GM23248 (cell line): ENCODE measurements at regions not wholly inside any gene's neighbourhood (a gene's known extent, or its start where the extent isn't known, plus 50 kb on each side); places are given as distances from the start of the nearest gene placed in this dataset.

Experiments
- DNase-seq: peaks from one replicate; pipeline ENCODE4 v3.0.0-alpha.2; 2015
- H2AFZ ChIP-seq: fragments of 200-600 bp; sonication (generic); 2 replicates; pipeline ENCODE4 v1.6.1; 2016; ENCODE audit warnings: antibody characterized with exemption
- H3F3A ChIP-seq: fragments of 200-600 bp; sonication (generic); 2 replicates; pipeline ENCODE4 v1.6.1; 2016; ENCODE audit warnings: mild to moderate bottlenecking, antibody characterized with exemption, mixed run types; ENCODE audit not compliant: insufficient read depth
- H3K27ac ChIP-seq: fragments of 200-600 bp; sonication (generic); 2 replicates; pipeline ENCODE4 v1.5.1; 2016; ENCODE audit warnings: mild to moderate bottlenecking
- H3K27me3 ChIP-seq: fragments of 200-600 bp; sonication (generic); replicated peaks from 2 replicates; pipeline ENCODE4 v1.6.1; 2016; ENCODE audit warnings: mild to moderate bottlenecking; ENCODE audit not compliant: insufficient read depth
- H3K36me3 ChIP-seq: fragments of 200-600 bp; sonication (generic); 2 replicates; pipeline ENCODE4 v1.6.1; 2016; ENCODE audit warnings: low read depth, mild to moderate bottlenecking
- H3K4me1 ChIP-seq: fragments of 200-600 bp; sonication (generic); 2 replicates; pipeline ENCODE4 v1.6.1; 2016; ENCODE audit warnings: mild to moderate bottlenecking; ENCODE audit not compliant: insufficient read depth
- H3K4me2 ChIP-seq: fragments of 200-600 bp; sonication (generic); one replicate; pipeline ENCODE4 v1.6.1; 2016; ENCODE audit warnings: mild to moderate bottlenecking; ENCODE audit not compliant: unreplicated experiment
- H3K4me3 ChIP-seq: fragments of 200-600 bp; sonication (generic); 2 replicates; pipeline ENCODE4 v1.5.1; 2016; ENCODE audit warnings: mild to moderate bottlenecking
- H3K79me2 ChIP-seq: fragments of 200-600 bp; sonication (generic); 2 replicates; pipeline ENCODE4 v1.6.1; 2016; ENCODE audit warnings: mild to moderate bottlenecking; ENCODE audit not compliant: insufficient read depth
- H3K9ac ChIP-seq: fragments of 200-600 bp; sonication (generic); 2 replicates; pipeline ENCODE4 v1.6.1; 2016; ENCODE audit warnings: mild to moderate bottlenecking
- H3K9me2 ChIP-seq: fragments of 200-600 bp; sonication (generic); 2 replicates; pipeline ENCODE4 v1.6.1; 2016; ENCODE audit warnings: mixed run types, mild to moderate bottlenecking, moderate library complexity; ENCODE audit not compliant: insufficient read depth
- H3K9me3 ChIP-seq: fragments of 200-600 bp; sonication (generic); one replicate; pipeline ENCODE4 v1.6.1; 2017; ENCODE audit warnings: low read depth
- H4K20me1 ChIP-seq: fragments of 200-600 bp; sonication (generic); 2 replicates; pipeline ENCODE4 v1.6.0; 2016; ENCODE audit not compliant: insufficient read depth
- EZH2 ChIP-seq: fragments of 200-600 bp; sonication (generic); IDR thresholded peaks from 2 replicates; pipeline ENCODE4 v1.6.1; 2018; ENCODE audit warnings: antibody characterized with exemption, mild to moderate bottlenecking; ENCODE audit not compliant: insufficient read depth, poor library complexity, severe bottlenecking
- EZH2phosphoT487 ChIP-seq: fragments of 200-600 bp; sonication (generic); IDR thresholded peaks from 2 replicates; pipeline ENCODE4 v1.6.1; 2018; ENCODE audit warnings: antibody characterized with exemption, moderate library complexity, mild to moderate bottlenecking, low read depth; ENCODE audit not compliant: insufficient read depth
- WGBS, 2 experiments: methylation state at CpG; one replicate each; pipeline ENCODE4 v1.1.6; 2015 to 2017; ENCODE audit warnings: low lambda C conversion rate in 2 of 2, low coverage in 1 of 2; ENCODE audit errors: missing lambda C conversion rate in 2 of 2; 5-methylcytosine and 5-hydroxymethylcytosine counted together
- in situ Hi-C: fragments of 300-500 bp; cut with MboI; formaldehyde crosslinking; loops from 2 replicates; pipeline ENCODE4 v1.15.0; 2020

DNA sequence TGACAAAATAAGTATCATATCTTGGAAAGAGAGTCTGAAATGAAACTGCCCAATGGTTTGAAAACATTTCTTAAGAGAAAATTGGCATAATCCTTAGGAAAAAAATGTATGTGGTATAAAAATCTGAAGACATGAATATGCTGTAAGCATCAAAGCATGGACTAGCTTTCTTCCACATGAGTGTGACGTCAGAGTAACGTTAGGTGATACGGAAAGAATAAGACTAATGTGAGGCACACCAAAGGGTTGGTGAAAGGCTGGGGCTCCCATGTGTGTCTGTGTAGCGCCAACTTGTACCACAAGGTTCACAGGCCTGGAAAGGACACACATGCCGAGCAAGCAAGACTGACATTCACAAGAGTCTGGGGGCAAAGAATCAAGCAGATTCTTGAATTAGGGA, 238.1 kb upstream of the GLI3 start:
- Histone ChIP-seq H3K9me2 (peaks cover 4% of the 10 kb centered on the region; the same call in 1 of the 2 replicates), H3K4me1 (no peaks in the 10 kb centered on the region), H3K9ac (no peak overlapping the region), H3K27me3 (peaks cover 22% of the 10 kb centered on the region), H4K20me1 (no peaks in the 10 kb centered on the region), H3K4me2 (no peak overlapping the region), H3K79me2 (no peaks in the 10 kb centered on the region), H3K9me3 (no peaks in the 10 kb centered on the region), H3K4me3 (no peak overlapping the region), H3F3A (0 out of 2 replicates have a peak, but pooled peaks cover 3% of the 10 kb centered on the region), H3K36me3 (no peaks in the 10 kb centered on the region), H3K27ac (no peak overlapping the region), H2AFZ (no peak overlapping the region)
- in situ Hi-C loops = no loop called here
- DNase-seq = no peak
- no peak for TF ChIP-seq EZH2
- TF ChIP-seq EZH2phosphoT487 = no peak
- WGBS, 2 experiments = 65 to 72% methylated on average over 5 of the region's 5 CpGs

DNA sequence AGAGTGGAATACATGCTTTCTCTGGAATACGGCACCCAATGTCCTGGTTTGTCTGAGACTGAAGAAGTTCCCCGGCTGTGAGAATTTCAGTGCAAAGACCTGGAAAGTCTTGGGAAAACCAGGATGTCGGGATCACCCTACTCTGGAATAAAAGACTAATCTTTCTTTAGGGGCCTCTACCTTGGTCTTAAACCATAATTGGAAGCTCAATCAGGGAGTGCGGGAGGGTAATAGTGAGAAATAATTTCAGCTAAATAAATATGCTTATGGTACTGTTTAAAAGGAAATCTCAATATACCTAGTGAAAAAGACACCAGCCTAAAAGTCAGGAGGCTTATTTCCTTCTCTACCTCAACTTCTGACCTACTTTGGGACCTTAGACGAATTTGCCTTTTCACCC, 236.1 kb upstream of the GLI3 start:
- no peak for DNase-seq
- H3K79me2 ChIP-seq = no peaks in the 10 kb centered on the region
- TF ChIP-seq EZH2phosphoT487 (no peak), EZH2 (no peak)
- H3F3A ChIP-seq = no peaks in the 10 kb centered on the region
- H3K9me2 ChIP-seq = peaks cover 4% of the 10 kb centered on the region; the same call in 1 of the 2 replicates
- no peak overlapping the region for H3K4me3 ChIP-seq
- H3K27me3 ChIP-seq = peaks cover 22% of the 10 kb centered on the region
- WGBS, 2 experiments = 72 to 82% methylated on average over 5 of the region's 5 CpGs
- H3K4me1 ChIP-seq = no peaks in the 10 kb centered on the region
- H3K4me2 ChIP-seq = no peak overlapping the region
- no peaks in the 10 kb centered on the region for H3K9me3 ChIP-seq
- H2AFZ ChIP-seq = no peak overlapping the region
- no peak overlapping the region for H3K9ac ChIP-seq
- no peaks in the 10 kb centered on the region for H4K20me1 ChIP-seq
- in situ Hi-C loops = no loop called here
- H3K27ac ChIP-seq = no peak overlapping the region
- H3K36me3 ChIP-seq = no peaks in the 10 kb centered on the region

DNA sequence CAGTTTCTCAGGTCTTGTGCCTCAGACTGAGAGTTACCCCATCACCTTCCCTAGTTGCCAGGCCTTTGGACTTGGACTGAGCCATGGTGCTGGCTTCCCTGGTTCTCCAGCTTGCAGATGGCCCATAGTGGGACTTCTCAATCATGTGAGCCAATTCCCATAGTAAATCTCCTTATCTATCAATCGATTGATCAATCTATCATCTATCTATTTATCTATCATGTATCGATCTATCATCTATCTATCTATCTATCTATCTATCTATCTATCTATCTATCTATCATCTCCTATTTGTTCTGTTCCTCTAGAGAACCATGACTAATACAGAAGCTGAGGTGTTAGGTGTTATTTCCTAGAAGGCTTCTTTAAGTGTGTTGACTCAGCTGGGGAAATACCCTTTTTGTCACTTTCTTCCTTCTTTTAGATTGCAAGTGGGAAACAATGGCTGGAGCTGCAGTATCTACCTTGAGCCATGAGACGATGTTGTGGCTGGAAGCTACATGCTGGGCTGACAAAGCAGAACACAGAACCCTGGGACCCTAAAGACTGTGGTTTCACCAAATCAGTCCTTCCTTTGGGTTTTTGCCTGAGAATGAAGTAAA, 234.7 kb upstream of the GLI3 start:
- H3K4me3 ChIP-seq = no peak overlapping the region
- no peak for TF ChIP-seq EZH2

DNA sequence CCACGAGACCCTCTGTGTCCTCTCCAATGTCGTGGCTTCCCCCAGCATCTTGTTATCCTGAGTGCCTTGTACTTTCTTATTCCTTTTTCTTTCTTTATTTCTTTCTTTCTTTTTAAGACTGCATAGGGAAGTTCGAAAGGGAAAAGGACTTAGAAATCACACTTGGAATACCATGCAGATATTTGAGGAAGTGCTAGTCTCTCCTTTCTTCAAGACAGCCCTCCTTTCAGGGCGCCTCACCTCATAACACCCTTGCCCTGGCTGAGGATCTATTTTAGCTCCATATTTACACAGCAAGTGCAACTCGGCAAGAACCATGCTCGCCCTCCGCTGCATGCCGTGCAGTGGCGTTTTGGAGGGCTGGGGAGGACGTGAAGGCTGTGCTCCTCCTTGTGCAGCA, 232.3 kb upstream of the GLI3 start:
- WGBS, 2 experiments = 64 to 75% methylated on average over 10 of the region's 10 CpGs
- TF ChIP-seq EZH2 (no peak), EZH2phosphoT487 (no peak)
- Histone ChIP-seq H3K27ac (no peak overlapping the region), H3K4me1 (no peaks in the 10 kb centered on the region), H3F3A (no peaks in the 10 kb centered on the region), H3K9me3 (no peaks in the 10 kb centered on the region), H3K36me3 (no peaks in the 10 kb centered on the region), H3K9ac (no peak overlapping the region), H3K9me2 (peaks cover 4% of the 10 kb centered on the region; the same call in 1 of the 2 replicates), H3K27me3 (peaks cover 24% of the 10 kb centered on the region), H2AFZ (no peak overlapping the region), H3K79me2 (no peaks in the 10 kb centered on the region), H3K4me2 (no peak overlapping the region), H3K4me3 (no peak overlapping the region), H4K20me1 (no peaks in the 10 kb centered on the region)
- in situ Hi-C loops = no loop called here
- DNase-seq = no peak

More for the DNA sequence above, 234.7 kb upstream of the GLI3 start:
- no peak overlapping the region for H3K27ac ChIP-seq
- no peaks in the 10 kb centered on the region for H3K36me3 ChIP-seq
- no peaks in the 10 kb centered on the region for H3K79me2 ChIP-seq
- in situ Hi-C loops = no loop called here
- peaks cover 24% of the 10 kb centered on the region for H3K27me3 ChIP-seq
- no peaks in the 10 kb centered on the region for H3F3A ChIP-seq
- H3K9me3 ChIP-seq = no peaks in the 10 kb centered on the region
- H3K9me2 ChIP-seq = peaks cover 4% of the 10 kb centered on the region; the same call in 1 of the 2 replicates
- DNase-seq = peak; percentile 7
- no peak overlapping the region for H3K9ac ChIP-seq
- no peaks in the 10 kb centered on the region for H4K20me1 ChIP-seq
- WGBS, 2 experiments = 82 to 85% methylated on average over 3 of the region's 3 CpGs
- H3K4me1 ChIP-seq = no peaks in the 10 kb centered on the region
- H2AFZ ChIP-seq = no peak overlapping the region
- no peak overlapping the region for H3K4me2 ChIP-seq
